Kidney epithelial cell (primary cell): ENCODE measurements at regions not wholly inside any gene's neighbourhood (a gene's known extent, or its start where the extent isn't known, plus 50 kb on each side); places are given as distances from the start of the nearest gene placed in this dataset.

Source experiments
- DNase-seq: peaks from one replicate; pipeline ENCODE4 v3.0.0-alpha.2; 2010; ENCODE audit warnings: low read depth
- H3K27me3 ChIP-seq: 2 replicates; pipeline ENCODE4 v1.6.0; 2011; ENCODE audit warnings: low read length; ENCODE audit not compliant: control insufficient read depth, insufficient read depth
- H3K36me3 ChIP-seq: 2 replicates; pipeline ENCODE4 v1.5.1; 2011; ENCODE audit warnings: low read length; ENCODE audit not compliant: control insufficient read depth, insufficient read depth
- H3K4me3 ChIP-seq: 2 replicates; pipeline ENCODE4 v1.5.1; 2011; ENCODE audit warnings: low read depth, mild to moderate bottlenecking, control low read depth, low read length
- CTCF ChIP-seq: IDR thresholded peaks from 2 replicates; pipeline ENCODE4 v1.5.1; 2011; ENCODE audit warnings: mild to moderate bottlenecking, moderate library complexity, low read length, control low read depth, inconsistent platforms; ENCODE audit not compliant: insufficient read depth, poor library complexity, severe bottlenecking

- no peak for TF ChIP-seq CTCF
- Histone ChIP-seq H3K27me3 (no peaks in the 10 kb centered on the region), H3K4me3 (no peak overlapping the region), H3K36me3 (no peaks in the 10 kb centered on the region)
- DNase-seq, result no peak
Measured at GRCh38 chr5:110844251-110844650, 105.4 kb downstream of the SLC25A46 start.

GRCh38 chr5:110846398-110847001 lies 107.7 kb downstream of the SLC25A46 start:
- no peak for TF ChIP-seq CTCF
- DNase-seq, result no peak

GRCh38 chr5:110851357-110851756 lies 112.5 kb downstream of the SLC25A46 start:
- Histone ChIP-seq H3K36me3 (no peaks in the 10 kb centered on the region), H3K27me3 (no peaks in the 10 kb centered on the region), H3K4me3 (no peak overlapping the region)
- no peak for TF ChIP-seq CTCF
- no peak for DNase-seq

More at GRCh38 chr5:110846398-110847001, 107.7 kb downstream of the SLC25A46 start:
- H3K27me3 ChIP-seq, result no peaks in the 10 kb centered on the region
- H3K36me3 ChIP-seq, result no peaks in the 10 kb centered on the region
- no peak overlapping the region for H3K4me3 ChIP-seq

- H3K36me3 ChIP-seq, result no peaks in the 10 kb centered on the region
- no peaks in the 10 kb centered on the region for H3K27me3 ChIP-seq
- DNase-seq, result no peak
- TF ChIP-seq CTCF, result no peak
- H3K4me3 ChIP-seq, result no peak overlapping the region
Measured at GRCh38 chr5:110852053-110852452, 113.2 kb downstream of the SLC25A46 start.

- Histone ChIP-seq H3K27me3 (no peaks in the 10 kb centered on the region), H3K36me3 (no peaks in the 10 kb centered on the region), H3K4me3 (no peak overlapping the region)
- DNase-seq, result no peak
- TF ChIP-seq CTCF, result no peak
Measured at GRCh38 chr5:110852541-110852940, 113.7 kb downstream of the SLC25A46 start.

GRCh38 chr5:110853267-110853666 lies 114.5 kb downstream of the SLC25A46 start:
- no peak for TF ChIP-seq CTCF
- H3K36me3 ChIP-seq, result no peaks in the 10 kb centered on the region
- no peak for DNase-seq
- no peak overlapping the region for H3K4me3 ChIP-seq
- no peaks in the 10 kb centered on the region for H3K27me3 ChIP-seq
